NOMO-1 treated with DMSO at 0.1 percent for 48 hours (cell line): ENCODE measurements at regions not wholly inside any gene's neighbourhood (a gene's known extent, or its start where the extent isn't known, plus 50 kb on each side); places are given as distances from the start of the nearest gene placed in this dataset.
"Not testable (repeated sequence)": the region's sequence is repeated elsewhere in the genome, so short reads cannot be mapped to it uniquely, and the experiment has no call there.

Experiments
- DNase-seq: peaks from one replicate; lab custom pipeline; 2025; ENCODE audit not compliant: unreplicated experiment; lab: John Stamatoyannopoulos, UW

- DNase-seq: no peak
Measured at GRCh38 chr6:98395610-98396166, 438.7 kb upstream of the POU3F2 start.

GRCh38 chr6:98416027-98416426 lies 418.3 kb upstream of the POU3F2 start:
- no peak for DNase-seq

GRCh38 chr6:98416497-98417158 lies 417.7 kb upstream of the POU3F2 start:
- DNase-seq: not testable (repeated sequence)

GRCh38 chr6:98433325-98434056 lies 400.9 kb upstream of the POU3F2 start:
- no peak for DNase-seq

- DNase-seq: no peak
Measured at GRCh38 chr6:98443633-98444032, 390.7 kb upstream of the POU3F2 start.

- no peak for DNase-seq
Measured at GRCh38 chr6:98452685-98453084, 381.7 kb upstream of the POU3F2 start.

- no peak for DNase-seq
Measured at GRCh38 chr6:98454809-98455322, 379.5 kb upstream of the POU3F2 start.

GRCh38 chr6:98458708-98459107 lies 375.7 kb upstream of the POU3F2 start:
- no peak for DNase-seq

GRCh38 chr6:98463038-98464000 lies 371.1 kb upstream of the POU3F2 start:
- DNase-seq: no peak

GRCh38 chr6:98467091-98467490 lies 367.3 kb upstream of the POU3F2 start:
- no peak for DNase-seq

- DNase-seq: no peak
Measured at GRCh38 chr6:98467902-98468301, 366.5 kb upstream of the POU3F2 start.

GRCh38 chr6:98469141-98469540 lies 365.2 kb upstream of the POU3F2 start:
- no peak for DNase-seq

GRCh38 chr6:98470821-98471220 lies 363.6 kb upstream of the POU3F2 start:
- DNase-seq: no peak

- no peak for DNase-seq
Measured at GRCh38 chr6:98471444-98471843, 362.9 kb upstream of the POU3F2 start.

- no peak for DNase-seq
Measured at GRCh38 chr6:98477231-98477630, 357.1 kb upstream of the POU3F2 start.

GRCh38 chr6:98484696-98485095 lies 349.7 kb upstream of the POU3F2 start:
- no peak for DNase-seq

- DNase-seq: no peak
Measured at GRCh38 chr6:98485593-98485992, 348.8 kb upstream of the POU3F2 start.

GRCh38 chr6:98486057-98486456 lies 348.3 kb upstream of the POU3F2 start:
- no peak for DNase-seq

GRCh38 chr6:98487612-98488011 lies 346.8 kb upstream of the POU3F2 start:
- no peak for DNase-seq

GRCh38 chr6:98498144-98498775 lies 336.1 kb upstream of the POU3F2 start:
- DNase-seq: no peak

GRCh38 chr6:98498866-98499265 lies 335.5 kb upstream of the POU3F2 start:
- no peak for DNase-seq
